ENCODE measurements at regions not wholly inside any gene's neighbourhood (a gene's known extent, or its start where the extent isn't known, plus 50 kb on each side); places are given as distances from the start of the nearest gene placed in this dataset. TPM values are rescaled to one million over a fixed set of nuclear protein-coding genes. Genes with fewer than 3 reads are reported as not detected.

DNA sequence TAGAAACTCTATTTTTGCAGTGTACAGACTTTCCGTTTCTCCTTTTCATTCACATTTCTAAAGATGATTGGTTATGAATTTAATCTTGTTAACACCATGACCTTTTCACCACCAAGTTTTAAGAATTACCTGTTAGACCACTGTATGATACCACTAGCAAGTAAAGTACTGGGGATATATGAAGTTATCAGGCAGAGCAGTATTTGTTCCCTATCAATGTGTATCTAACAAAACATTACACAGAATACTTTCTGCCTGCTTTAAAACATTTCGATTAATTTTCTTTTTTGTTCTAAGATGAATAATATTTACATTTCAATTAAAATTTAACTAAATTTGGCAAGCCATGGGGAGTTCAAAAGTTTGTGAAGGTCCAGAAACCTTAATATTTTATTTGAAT is 49.9 kb upstream of the AHR start:
- intact Hi-C loops (cut with DNase I): no loop called here
- no peak for DNase-seq
- no peaks in the 10 kb centered on the region for H3K9me3 ChIP-seq
- H3K27ac ChIP-seq: no peak overlapping the region
- H3K36me3 ChIP-seq: no peaks in the 10 kb centered on the region
- TF ChIP-seq POLR2A (IDR thresholded peaks at IDR 0.05): no peak
- TF ChIP-seq, protein P1, sequence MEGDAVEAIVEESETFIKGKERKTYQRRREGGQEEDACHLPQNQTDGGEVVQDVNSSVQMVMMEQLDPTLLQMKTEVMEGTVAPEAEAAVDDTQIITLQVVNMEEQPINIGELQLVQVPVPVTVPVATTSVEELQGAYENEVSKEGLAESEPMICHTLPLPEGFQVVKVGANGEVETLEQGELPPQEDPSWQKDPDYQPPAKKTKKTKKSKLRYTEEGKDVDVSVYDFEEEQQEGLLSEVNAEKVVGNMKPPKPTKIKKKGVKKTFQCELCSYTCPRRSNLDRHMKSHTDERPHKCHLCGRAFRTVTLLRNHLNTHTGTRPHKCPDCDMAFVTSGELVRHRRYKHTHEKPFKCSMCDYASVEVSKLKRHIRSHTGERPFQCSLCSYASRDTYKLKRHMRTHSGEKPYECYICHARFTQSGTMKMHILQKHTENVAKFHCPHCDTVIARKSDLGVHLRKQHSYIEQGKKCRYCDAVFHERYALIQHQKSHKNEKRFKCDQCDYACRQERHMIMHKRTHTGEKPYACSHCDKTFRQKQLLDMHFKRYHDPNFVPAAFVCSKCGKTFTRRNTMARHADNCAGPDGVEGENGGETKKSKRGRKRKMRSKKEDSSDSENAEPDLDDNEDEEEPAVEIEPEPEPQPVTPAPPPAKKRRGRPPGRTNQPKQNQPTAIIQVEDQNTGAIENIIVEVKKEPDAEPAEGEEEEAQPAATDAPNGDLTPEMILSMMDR (IDR thresholded peaks at IDR 0.05): no peak
- no peak overlapping the region for H3K4me3 ChIP-seq (replicated peaks in 1 of 3)
- no peaks in the 10 kb centered on the region for H3K27me3 ChIP-seq
- 90 to 94% methylated on average over 2 of the region's 2 CpGs for WGBS, 2 donors
- H3K4me1 ChIP-seq: no peaks in the 10 kb centered on the region

Small RNAs in the stretch of these regions (small RNA-seq; reads per million reads assigned to genes)
- not detected for gene RF00017

Data from thyroid gland (tissue), 4 donors.